ENCODE measurements at regions not wholly inside any gene's neighbourhood (a gene's known extent, or its start where the extent isn't known, plus 50 kb on each side); places are given as distances from the start of the nearest gene placed in this dataset.

GRCh38 chr11:34757026-34757451, 136.1 kb downstream of the EHF start:
- no peak for TF ChIP-seq CTCF (IDR thresholded peaks at IDR 0.05)

- TF ChIP-seq CTCF (IDR thresholded peaks at IDR 0.05): no peak
Measured at GRCh38 chr11:34756591-34756990, 135.7 kb downstream of the EHF start.

GRCh38 chr11:34755671-34756070, 134.8 kb downstream of the EHF start:
- TF ChIP-seq CTCF (IDR thresholded peaks at IDR 0.05): no peak

GRCh38 chr11:34754171-34754823, 133.4 kb downstream of the EHF start:
- no peak for TF ChIP-seq CTCF (IDR thresholded peaks at IDR 0.05)

- no peak for TF ChIP-seq CTCF (IDR thresholded peaks at IDR 0.05)
Measured at GRCh38 chr11:34750692-34751405, 130.0 kb downstream of the EHF start.

GRCh38 chr11:34749666-34750659, 129.1 kb downstream of the EHF start:
- no peak for TF ChIP-seq CTCF (IDR thresholded peaks at IDR 0.05)

- no peak for TF ChIP-seq CTCF (IDR thresholded peaks at IDR 0.05)
Measured at GRCh38 chr11:34748036-34748435, 127.1 kb downstream of the EHF start.

All from LNCAP (cell line).